ENCODE measurements at regions not wholly inside any gene's neighbourhood (a gene's known extent, or its start where the extent isn't known, plus 50 kb on each side); places are given as distances from the start of the nearest gene placed in this dataset.

GRCh38 chr7:115630049-115630448, 400.5 kb downstream of the TFEC start:
- no peak overlapping the region for H3K9ac ChIP-seq (ENCODE audit: low read length in 3 of 3)
- H3K4me3 ChIP-seq (ENCODE audit: low read length in 3 of 3): no peak overlapping the region
- no peaks in the 10 kb centered on the region for H3K36me3 ChIP-seq (ENCODE audit: control insufficient read depth in 2 of 3, insufficient read depth in 3 of 3, low read length in 3 of 3)
- no peaks in the 10 kb centered on the region for H3K9me3 ChIP-seq (ENCODE audit: control insufficient read depth in 2 of 3, insufficient read depth in 1 of 3, low read length in 3 of 3)
- DNase-seq (no peak), FAIRE-seq (no peak)
- no peak overlapping the region for H3K27ac ChIP-seq (ENCODE audit: low read depth in 2 of 2, low read length in 2 of 2)
- H3K4me1 ChIP-seq (ENCODE audit: control insufficient read depth in 2 of 3, insufficient read depth in 2 of 3, low read depth in 1 of 3, low read length in 3 of 3): no peaks in the 10 kb centered on the region
- TF ChIP-seq, protein P1, sequence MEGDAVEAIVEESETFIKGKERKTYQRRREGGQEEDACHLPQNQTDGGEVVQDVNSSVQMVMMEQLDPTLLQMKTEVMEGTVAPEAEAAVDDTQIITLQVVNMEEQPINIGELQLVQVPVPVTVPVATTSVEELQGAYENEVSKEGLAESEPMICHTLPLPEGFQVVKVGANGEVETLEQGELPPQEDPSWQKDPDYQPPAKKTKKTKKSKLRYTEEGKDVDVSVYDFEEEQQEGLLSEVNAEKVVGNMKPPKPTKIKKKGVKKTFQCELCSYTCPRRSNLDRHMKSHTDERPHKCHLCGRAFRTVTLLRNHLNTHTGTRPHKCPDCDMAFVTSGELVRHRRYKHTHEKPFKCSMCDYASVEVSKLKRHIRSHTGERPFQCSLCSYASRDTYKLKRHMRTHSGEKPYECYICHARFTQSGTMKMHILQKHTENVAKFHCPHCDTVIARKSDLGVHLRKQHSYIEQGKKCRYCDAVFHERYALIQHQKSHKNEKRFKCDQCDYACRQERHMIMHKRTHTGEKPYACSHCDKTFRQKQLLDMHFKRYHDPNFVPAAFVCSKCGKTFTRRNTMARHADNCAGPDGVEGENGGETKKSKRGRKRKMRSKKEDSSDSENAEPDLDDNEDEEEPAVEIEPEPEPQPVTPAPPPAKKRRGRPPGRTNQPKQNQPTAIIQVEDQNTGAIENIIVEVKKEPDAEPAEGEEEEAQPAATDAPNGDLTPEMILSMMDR (IDR thresholded peaks at IDR 0.05; ENCODE audit: borderline replicate concordance, extremely low read depth, insufficient read depth): no peak
- H3K27me3 ChIP-seq (ENCODE audit: control insufficient read depth, insufficient read depth, low read length): no peaks in the 10 kb centered on the region
- intact Hi-C loops (cut with DNase I): no loop called here

GRCh38 chr7:115618676-115619075, 411.9 kb downstream of the TFEC start:
- no peak overlapping the region for H3K4me3 ChIP-seq (ENCODE audit: low read length in 3 of 3)
- no peaks in the 10 kb centered on the region for H3K9me3 ChIP-seq (ENCODE audit: control insufficient read depth in 2 of 3, insufficient read depth in 1 of 3, low read length in 3 of 3)
- intact Hi-C loops (cut with DNase I): no loop called here
- TF ChIP-seq, protein P1 (IDR thresholded peaks at IDR 0.05; ENCODE audit: borderline replicate concordance, extremely low read depth, insufficient read depth): no peak
- DNase-seq (no peak), FAIRE-seq (no peak)
- H3K27me3 ChIP-seq (ENCODE audit: control insufficient read depth, insufficient read depth, low read length): no peaks in the 10 kb centered on the region
- H3K9ac ChIP-seq (ENCODE audit: low read length in 3 of 3): no peak overlapping the region
- no peaks in the 10 kb centered on the region for H3K36me3 ChIP-seq (ENCODE audit: control insufficient read depth in 2 of 3, insufficient read depth in 3 of 3, low read length in 3 of 3)
- no peak overlapping the region for H3K27ac ChIP-seq (ENCODE audit: low read depth in 2 of 2, low read length in 2 of 2)
- no peaks in the 10 kb centered on the region for H3K4me1 ChIP-seq (ENCODE audit: control insufficient read depth in 2 of 3, insufficient read depth in 2 of 3, low read depth in 1 of 3, low read length in 3 of 3)

GRCh38 chr7:115613836-115614235, 416.7 kb downstream of the TFEC start:
- H3K27ac ChIP-seq (ENCODE audit: low read depth in 2 of 2, low read length in 2 of 2): no peak overlapping the region
- H3K27me3 ChIP-seq (ENCODE audit: control insufficient read depth, insufficient read depth, low read length): no peaks in the 10 kb centered on the region
- H3K9ac ChIP-seq (ENCODE audit: low read length in 3 of 3): no peak overlapping the region
- no peak overlapping the region for H3K4me3 ChIP-seq (ENCODE audit: low read length in 3 of 3)
- H3K4me1 ChIP-seq (ENCODE audit: control insufficient read depth in 2 of 3, insufficient read depth in 2 of 3, low read depth in 1 of 3, low read length in 3 of 3): no peaks in the 10 kb centered on the region
- no peaks in the 10 kb centered on the region for H3K36me3 ChIP-seq (ENCODE audit: control insufficient read depth in 2 of 3, insufficient read depth in 3 of 3, low read length in 3 of 3)
- intact Hi-C loops (cut with DNase I): no loop called here
- TF ChIP-seq, protein P1 (IDR thresholded peaks at IDR 0.05; ENCODE audit: borderline replicate concordance, extremely low read depth, insufficient read depth): no peak
- DNase-seq (no peak), FAIRE-seq (no peak)
- no peaks in the 10 kb centered on the region for H3K9me3 ChIP-seq (ENCODE audit: control insufficient read depth in 2 of 3, insufficient read depth in 1 of 3, low read length in 3 of 3)

DNA sequence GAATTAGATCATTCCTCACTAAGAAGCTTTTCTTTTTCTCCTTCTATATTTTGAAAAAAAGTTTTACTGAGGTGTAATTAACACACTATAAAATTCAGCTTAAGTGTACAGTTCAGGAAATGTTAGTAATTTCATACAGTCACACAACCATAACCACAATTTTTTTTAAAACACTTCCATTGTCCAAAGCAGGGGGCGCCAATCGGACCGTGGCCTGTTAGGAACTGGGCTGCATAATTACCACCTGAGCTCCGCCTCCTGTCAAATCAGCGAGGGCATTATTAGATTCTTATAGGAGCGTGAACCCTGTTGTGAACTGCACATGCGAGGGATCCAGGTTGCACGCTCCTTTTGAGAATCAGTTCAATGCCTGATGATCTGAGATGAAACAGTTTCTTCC, 427.1 kb downstream of the TFEC start:
- no peaks in the 10 kb centered on the region for H3K9me3 ChIP-seq (ENCODE audit: control insufficient read depth in 2 of 3, insufficient read depth in 1 of 3, low read length in 3 of 3)
- no peak for DNase-seq
- no peak overlapping the region for H3K27ac ChIP-seq (ENCODE audit: low read depth in 2 of 2, low read length in 2 of 2)
- H3K4me3 ChIP-seq (ENCODE audit: low read length in 3 of 3): no peak overlapping the region
- no peaks in the 10 kb centered on the region for H3K36me3 ChIP-seq (ENCODE audit: control insufficient read depth in 2 of 3, insufficient read depth in 3 of 3, low read length in 3 of 3)
- no peaks in the 10 kb centered on the region for H3K4me1 ChIP-seq (ENCODE audit: control insufficient read depth in 2 of 3, insufficient read depth in 2 of 3, low read depth in 1 of 3, low read length in 3 of 3)
- no peaks in the 10 kb centered on the region for H3K27me3 ChIP-seq (ENCODE audit: control insufficient read depth, insufficient read depth, low read length)
- H3K9ac ChIP-seq (ENCODE audit: low read length in 3 of 3): no peak overlapping the region
- TF ChIP-seq, protein P1 (IDR thresholded peaks at IDR 0.05; ENCODE audit: borderline replicate concordance, extremely low read depth, insufficient read depth): no peak
- FAIRE-seq: no peak
- intact Hi-C loops (cut with DNase I): no loop called here
